ENCODE measurements at regions not wholly inside any gene's neighbourhood (a gene's known extent, or its start where the extent isn't known, plus 50 kb on each side); places are given as distances from the start of the nearest gene placed in this dataset.

DNA sequence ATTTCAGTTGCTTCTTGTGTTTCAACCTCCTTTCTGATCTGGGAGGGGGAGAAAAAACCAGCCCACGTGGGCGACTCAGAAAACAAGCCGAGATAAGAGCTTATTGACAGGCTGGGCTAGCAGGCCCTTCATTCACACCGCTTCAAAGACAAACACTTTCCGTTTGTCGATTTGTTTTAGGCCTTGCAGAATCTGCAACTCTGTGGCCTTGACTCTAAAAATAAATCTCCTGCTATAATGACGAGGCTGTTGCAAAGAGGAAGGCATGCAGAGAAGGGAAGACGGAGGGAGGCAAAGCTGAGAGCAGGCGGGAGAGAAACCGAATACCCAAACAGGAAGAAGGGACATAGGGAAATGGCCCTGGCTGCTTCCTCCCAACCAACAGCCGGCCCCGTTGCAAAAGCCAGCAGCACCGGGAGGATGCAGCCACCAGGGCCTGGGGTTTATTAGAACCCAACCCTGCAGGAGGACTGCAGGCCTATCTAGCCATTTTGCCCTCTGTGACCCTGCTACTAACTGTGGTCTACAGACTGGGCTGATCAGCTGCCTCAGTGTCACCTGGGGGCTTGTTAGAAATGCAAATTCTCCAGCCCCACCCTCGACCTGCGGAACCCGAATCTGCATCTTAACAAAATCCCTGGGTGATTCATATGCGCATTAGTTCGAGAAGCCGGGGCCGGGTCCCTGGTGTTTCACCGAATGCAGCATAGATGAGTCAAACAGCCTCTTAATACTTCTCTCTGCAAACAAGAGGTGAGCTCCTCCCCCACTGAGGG is 325.5 kb downstream of the BCOR start:
- Histone ChIP-seq H3K27me3 (ENCODE audit: control insufficient read depth, insufficient read depth, low read length) (no peaks in the 10 kb centered on the region), H3K36me3 (ENCODE audit: control insufficient read depth, insufficient read depth, low read length) (no peaks in the 10 kb centered on the region), H3K4me3 (ENCODE audit: low read depth, low read length) (no peak overlapping the region)
- DNase-seq (ENCODE audit: low read depth), result no peak
- TF ChIP-seq, protein P1, sequence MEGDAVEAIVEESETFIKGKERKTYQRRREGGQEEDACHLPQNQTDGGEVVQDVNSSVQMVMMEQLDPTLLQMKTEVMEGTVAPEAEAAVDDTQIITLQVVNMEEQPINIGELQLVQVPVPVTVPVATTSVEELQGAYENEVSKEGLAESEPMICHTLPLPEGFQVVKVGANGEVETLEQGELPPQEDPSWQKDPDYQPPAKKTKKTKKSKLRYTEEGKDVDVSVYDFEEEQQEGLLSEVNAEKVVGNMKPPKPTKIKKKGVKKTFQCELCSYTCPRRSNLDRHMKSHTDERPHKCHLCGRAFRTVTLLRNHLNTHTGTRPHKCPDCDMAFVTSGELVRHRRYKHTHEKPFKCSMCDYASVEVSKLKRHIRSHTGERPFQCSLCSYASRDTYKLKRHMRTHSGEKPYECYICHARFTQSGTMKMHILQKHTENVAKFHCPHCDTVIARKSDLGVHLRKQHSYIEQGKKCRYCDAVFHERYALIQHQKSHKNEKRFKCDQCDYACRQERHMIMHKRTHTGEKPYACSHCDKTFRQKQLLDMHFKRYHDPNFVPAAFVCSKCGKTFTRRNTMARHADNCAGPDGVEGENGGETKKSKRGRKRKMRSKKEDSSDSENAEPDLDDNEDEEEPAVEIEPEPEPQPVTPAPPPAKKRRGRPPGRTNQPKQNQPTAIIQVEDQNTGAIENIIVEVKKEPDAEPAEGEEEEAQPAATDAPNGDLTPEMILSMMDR (IDR thresholded peaks at IDR 0.05; ENCODE audit: insufficient read depth, low read length, poor library complexity, severe bottlenecking), result no peak

DNA sequence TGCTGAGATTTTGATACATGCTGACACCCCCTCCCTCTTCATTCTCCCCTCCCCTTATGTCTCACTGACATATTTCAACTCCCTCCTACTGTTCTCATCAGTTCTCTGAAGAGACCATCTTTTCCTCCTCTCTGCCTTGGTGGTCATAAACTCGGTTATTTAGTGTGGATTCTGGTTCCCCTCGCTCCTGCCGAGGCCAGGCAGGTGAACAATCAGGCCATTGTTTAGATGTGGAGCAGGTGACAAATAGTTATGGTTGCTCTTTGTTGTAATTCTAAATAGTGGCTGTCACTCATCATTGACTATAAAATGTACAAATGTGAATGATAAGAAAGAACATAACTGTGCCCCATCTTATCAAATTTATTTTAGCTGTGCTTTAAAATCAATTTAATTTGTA is 324.6 kb downstream of the BCOR start:
- no peak for DNase-seq (ENCODE audit: low read depth)
- TF ChIP-seq, protein P1 (IDR thresholded peaks at IDR 0.05; ENCODE audit: insufficient read depth, low read length, poor library complexity, severe bottlenecking), result no peak
- H3K27me3 ChIP-seq (ENCODE audit: control insufficient read depth, insufficient read depth, low read length), result no peaks in the 10 kb centered on the region
- H3K36me3 ChIP-seq (ENCODE audit: control insufficient read depth, insufficient read depth, low read length), result no peaks in the 10 kb centered on the region
- H3K4me3 ChIP-seq (ENCODE audit: low read depth, low read length), result no peak overlapping the region

DNA sequence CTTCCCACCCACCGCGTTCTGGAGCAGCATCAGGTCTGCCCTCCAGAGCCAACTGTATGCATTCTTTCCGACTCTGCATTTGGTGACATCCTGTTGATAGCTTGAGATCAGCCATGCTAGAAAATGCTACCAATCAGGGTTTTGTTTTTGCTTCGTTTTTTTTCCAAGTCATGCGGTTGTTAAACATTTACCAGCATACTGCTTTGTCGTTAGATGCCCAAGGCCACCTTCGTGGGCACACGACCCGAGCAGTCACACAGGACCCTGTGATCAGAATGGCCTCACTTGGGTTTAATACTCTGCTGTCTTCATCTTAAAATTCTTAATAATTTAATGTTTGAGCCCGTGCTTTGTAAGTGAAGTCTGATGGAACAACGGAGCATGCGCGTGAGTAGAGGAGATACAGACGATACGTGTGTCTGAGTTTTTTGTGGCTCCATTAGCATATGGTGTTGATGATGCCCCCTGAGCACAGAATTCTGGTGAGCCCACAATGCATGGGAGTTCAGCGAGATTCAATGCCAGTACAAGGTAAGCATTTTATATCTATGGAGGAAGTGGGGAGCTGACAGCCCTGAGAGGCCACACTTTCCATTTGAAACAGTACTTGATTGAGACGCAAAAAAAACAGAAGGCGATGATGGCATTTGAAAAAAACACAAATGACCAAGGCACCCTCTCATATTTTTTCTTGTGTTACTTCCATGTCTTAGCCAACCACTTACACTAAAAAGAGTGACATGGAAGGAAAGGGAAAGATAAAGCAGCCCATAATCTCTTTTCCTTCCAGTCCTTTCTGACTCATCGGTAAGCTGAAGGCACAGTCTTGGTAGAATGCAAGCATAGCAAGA is 323.6 kb downstream of the BCOR start:
- no peak overlapping the region for H3K4me3 ChIP-seq (ENCODE audit: low read depth, low read length)
- H3K36me3 ChIP-seq (ENCODE audit: control insufficient read depth, insufficient read depth, low read length), result no peaks in the 10 kb centered on the region
- no peak for DNase-seq (ENCODE audit: low read depth)
- H3K27me3 ChIP-seq (ENCODE audit: control insufficient read depth, insufficient read depth, low read length), result no peaks in the 10 kb centered on the region
- TF ChIP-seq, protein P1 (IDR thresholded peaks at IDR 0.05; ENCODE audit: insufficient read depth, low read length, poor library complexity, severe bottlenecking), result no peak

DNA sequence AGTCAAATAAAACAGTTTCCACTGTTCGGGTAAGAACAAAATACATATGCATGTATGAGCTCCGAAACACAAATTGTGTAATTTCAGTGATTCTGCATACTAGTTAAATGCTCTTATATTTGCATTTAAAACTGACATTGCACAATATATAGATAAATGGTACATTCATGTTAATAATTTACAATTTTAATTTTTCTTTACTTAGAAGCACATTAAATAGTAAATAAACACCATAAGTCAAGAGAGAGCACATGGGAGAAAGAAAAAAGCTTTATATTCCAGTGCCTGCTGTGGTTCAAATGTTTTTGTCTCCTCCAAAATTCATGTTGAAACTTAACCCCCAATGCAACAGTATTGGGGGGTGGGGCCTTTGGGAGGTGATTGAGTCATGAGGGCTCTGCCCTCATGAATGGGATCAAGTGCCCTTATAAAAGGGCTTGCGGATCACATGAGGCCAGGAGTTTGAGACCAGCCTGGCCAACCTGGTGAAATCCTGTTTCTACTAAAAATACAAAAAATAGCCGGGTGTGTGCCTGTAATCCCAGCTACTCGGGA is 322.9 kb downstream of the BCOR start:
- no peaks in the 10 kb centered on the region for H3K36me3 ChIP-seq (ENCODE audit: control insufficient read depth, insufficient read depth, low read length)
- H3K4me3 ChIP-seq (ENCODE audit: low read depth, low read length), result no peak overlapping the region
- DNase-seq (ENCODE audit: low read depth), result no peak
- no peaks in the 10 kb centered on the region for H3K27me3 ChIP-seq (ENCODE audit: control insufficient read depth, insufficient read depth, low read length)
- TF ChIP-seq, protein P1 (IDR thresholded peaks at IDR 0.05; ENCODE audit: insufficient read depth, low read length, poor library complexity, severe bottlenecking), result no peak

DNA sequence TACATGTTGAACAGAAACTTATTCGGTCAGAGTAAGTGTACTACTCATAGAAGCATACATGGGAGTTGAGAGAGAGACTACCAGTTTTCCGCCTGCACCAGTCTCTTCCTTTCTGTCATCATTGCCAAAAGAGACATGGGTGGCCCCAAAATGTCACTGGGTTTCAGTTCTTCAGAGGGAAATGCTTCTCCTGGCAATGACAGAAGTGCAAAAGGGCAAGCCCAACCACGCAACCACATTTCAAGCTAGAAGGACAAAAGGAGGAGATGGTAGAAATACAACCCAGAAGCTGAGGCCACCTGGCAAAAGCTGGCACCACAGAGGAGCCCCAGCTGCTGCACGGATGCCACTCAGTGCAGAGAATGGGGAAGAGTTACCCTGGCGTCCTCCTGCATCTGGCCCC is 320.1 kb downstream of the BCOR start:
- TF ChIP-seq, protein P1 (IDR thresholded peaks at IDR 0.05; ENCODE audit: insufficient read depth, low read length, poor library complexity, severe bottlenecking), result no peak
- H3K4me3 ChIP-seq (ENCODE audit: low read depth, low read length), result no peak overlapping the region
- no peak for DNase-seq (ENCODE audit: low read depth)
- no peaks in the 10 kb centered on the region for H3K36me3 ChIP-seq (ENCODE audit: control insufficient read depth, insufficient read depth, low read length)
- H3K27me3 ChIP-seq (ENCODE audit: control insufficient read depth, insufficient read depth, low read length), result no peaks in the 10 kb centered on the region
